ENCODE measurements at regions not wholly inside any gene's neighbourhood (a gene's known extent, or its start where the extent isn't known, plus 50 kb on each side); places are given as distances from the start of the nearest gene placed in this dataset.

GRCh38 chr7:52647046-52647445 is 388.4 kb upstream of the POM121L12 start:
- no peak overlapping the region for H3K4me3 ChIP-seq (replicated peaks; ENCODE audit: low read depth, low read length)
- TF ChIP-seq CTCF (IDR thresholded peaks at IDR 0.05; ENCODE audit: low read length, missing control alignments) = no peak
- no peak for DNase-seq (ENCODE audit: low read depth)

DNA sequence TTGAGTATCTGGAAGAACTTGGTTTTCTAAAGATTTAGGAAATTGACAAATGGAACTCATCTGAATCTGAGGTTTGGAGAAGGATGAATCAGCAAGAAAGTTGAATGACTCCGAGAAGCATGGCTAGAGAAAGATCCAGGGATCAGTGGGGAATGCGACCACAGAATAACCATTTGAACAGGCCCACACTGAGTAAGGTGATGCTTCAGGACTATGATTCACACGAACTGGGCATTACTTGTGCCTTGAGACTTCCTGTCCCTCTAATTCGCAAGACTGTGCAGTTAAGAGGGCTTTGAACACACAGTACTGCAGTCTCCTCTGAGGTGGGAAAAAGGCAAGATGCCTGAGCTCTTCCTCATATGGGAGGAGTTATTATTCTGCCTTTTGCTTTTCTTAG is 395.5 kb upstream of the POM121L12 start:
- no peak for DNase-seq (ENCODE audit: low read depth)
- H3K4me3 ChIP-seq (replicated peaks; ENCODE audit: low read depth, low read length) = no peak overlapping the region
- TF ChIP-seq CTCF (IDR thresholded peaks at IDR 0.05; ENCODE audit: low read length, missing control alignments) = no peak

DNA sequence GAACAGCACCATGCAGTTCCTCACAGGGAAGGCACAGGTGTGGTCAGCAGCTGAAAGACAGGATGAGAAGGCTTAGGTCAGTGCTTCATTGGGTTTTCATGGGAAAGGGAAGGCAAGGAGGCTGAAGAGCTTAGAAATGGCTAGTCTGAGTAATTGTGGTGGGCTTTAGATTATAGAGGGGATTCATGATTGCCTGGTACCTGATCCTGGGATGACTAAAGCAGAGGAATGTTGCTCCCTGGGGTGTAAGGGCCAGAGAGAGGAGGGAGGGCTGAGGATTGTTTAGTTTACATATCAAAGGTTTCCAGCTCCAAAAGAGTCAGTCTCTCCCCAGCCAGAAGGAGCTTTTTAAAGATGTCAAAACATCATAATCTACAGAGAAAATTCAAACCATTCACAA is 396.3 kb upstream of the POM121L12 start:
- no peak for DNase-seq (ENCODE audit: low read depth)
- no peak for TF ChIP-seq CTCF (IDR thresholded peaks at IDR 0.05; ENCODE audit: low read length, missing control alignments)
- no peak overlapping the region for H3K4me3 ChIP-seq (replicated peaks; ENCODE audit: low read depth, low read length)

DNA sequence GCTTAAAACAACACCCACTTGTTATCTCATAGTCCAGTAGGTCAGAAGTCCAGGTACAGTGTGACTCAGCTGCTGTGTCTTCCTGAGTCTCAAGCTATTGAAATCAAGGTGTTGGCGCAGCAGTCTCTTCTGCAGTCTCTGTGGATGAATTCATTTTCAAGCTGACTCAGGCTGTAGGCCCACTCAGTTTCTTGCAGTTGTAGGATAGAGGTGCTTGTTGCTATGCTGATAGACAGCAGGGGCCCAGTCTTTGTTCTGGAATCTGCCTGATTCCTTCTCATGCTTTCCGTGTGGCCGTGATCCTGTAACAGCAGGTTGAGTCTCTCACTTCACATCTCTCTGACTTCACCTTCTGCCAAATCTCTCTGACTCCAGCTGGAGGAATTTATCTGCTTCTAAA is 400.4 kb upstream of the POM121L12 start:
- no peak overlapping the region for H3K4me3 ChIP-seq (replicated peaks; ENCODE audit: low read depth, low read length)
- TF ChIP-seq CTCF (IDR thresholded peaks at IDR 0.05; ENCODE audit: low read length, missing control alignments) = no peak
- DNase-seq (ENCODE audit: low read depth) = no peak

DNA sequence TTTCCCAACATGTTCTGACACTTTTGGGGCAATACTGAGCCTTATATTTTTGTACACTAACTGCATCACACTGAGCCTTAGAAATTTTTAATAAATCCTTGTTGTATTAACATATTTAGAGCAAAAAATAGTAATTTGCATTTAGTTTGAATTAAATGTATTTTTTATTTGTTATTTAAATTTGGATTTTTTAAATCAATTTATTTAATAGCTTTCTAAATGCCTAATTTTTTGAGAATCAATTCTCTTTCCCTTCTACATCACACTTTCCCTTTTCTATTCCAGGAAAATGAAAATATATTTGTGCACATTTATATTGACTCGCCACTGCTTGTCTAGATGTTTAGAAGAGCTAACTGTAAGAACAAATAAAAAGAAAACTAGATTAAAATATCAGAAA is 414.6 kb upstream of the POM121L12 start:
- DNase-seq (ENCODE audit: low read depth) = no peak
- H3K4me3 ChIP-seq (replicated peaks; ENCODE audit: low read depth, low read length) = no peak overlapping the region
- TF ChIP-seq CTCF (IDR thresholded peaks at IDR 0.05; ENCODE audit: low read length, missing control alignments) = no peak

GRCh38 chr7:52616552-52616951 is 418.9 kb upstream of the POM121L12 start:
- H3K4me3 ChIP-seq (replicated peaks; ENCODE audit: low read depth, low read length) = no peak overlapping the region
- TF ChIP-seq CTCF (IDR thresholded peaks at IDR 0.05; ENCODE audit: low read length, missing control alignments) = no peak
- no peak for DNase-seq (ENCODE audit: low read depth)

DNA sequence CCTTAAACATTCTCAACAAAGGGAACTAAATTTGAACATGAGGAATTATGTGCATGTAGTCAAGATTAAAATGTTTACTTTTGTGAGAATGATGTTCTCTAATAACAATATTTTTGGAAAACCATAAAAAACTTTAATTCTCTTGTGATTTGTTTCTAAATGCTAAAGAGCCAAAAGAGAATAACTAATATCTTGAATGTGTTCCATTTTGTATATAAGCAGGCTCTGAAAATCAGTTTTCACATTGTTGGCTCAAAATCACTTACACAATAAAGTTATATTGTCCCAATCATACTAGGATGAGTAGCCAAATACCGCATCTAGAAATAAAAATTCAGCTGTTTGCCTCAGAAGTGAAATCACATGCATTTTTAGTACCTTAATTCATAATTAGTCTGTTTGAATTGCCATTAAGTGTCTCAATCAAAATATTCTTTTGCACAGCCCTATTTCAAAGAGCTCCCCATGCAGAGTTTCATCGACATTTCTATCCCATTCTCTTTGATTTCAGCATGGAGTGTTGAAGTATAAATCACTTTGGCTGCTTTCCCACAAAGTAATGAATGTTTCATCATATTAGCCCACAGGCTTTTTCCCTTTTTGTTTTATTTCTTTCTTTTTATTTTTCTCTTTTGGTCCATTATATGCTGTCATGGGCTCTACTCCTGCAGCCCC is 420.3 kb upstream of the POM121L12 start:
- no peak overlapping the region for H3K4me3 ChIP-seq (replicated peaks; ENCODE audit: low read depth, low read length)
- no peak for TF ChIP-seq CTCF (IDR thresholded peaks at IDR 0.05; ENCODE audit: low read length, missing control alignments)
- no peak for DNase-seq (ENCODE audit: low read depth)
